ENCODE measurements at regions not wholly inside any gene's neighbourhood (a gene's known extent, or its start where the extent isn't known, plus 50 kb on each side); places are given as distances from the start of the nearest gene placed in this dataset.

DNA sequence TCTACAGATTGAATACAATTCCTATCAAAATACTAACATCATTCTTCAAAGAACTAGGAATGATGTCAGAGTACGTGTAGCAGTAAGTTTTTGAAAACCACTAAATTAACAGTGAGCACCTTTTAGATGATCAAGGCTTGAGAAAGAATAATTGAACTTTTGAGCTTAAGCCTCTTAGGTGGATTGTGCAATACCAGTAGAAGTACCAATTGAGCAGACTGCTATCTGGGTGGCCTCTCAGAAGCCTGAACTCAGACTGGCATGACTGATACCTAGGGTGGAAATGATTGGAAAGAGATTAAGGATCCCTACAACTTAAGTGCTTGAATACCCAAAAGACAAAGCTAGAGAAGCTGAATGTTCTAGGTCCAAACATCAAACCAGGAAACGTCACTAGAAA lies 200.3 kb upstream of the GALNTL6 start:
- Histone ChIP-seq H3K4me1 (no peaks in the 10 kb centered on the region), H3K4me3 (no peak overlapping the region), H3K27ac (no peak overlapping the region), H3K36me3 (no peaks in the 10 kb centered on the region), H3K27me3 (no peaks in the 10 kb centered on the region), H3K9me3 (no peaks in the 10 kb centered on the region)
- TF ChIP-seq POLR2A (IDR thresholded peaks at IDR 0.05) (no peak), CTCF (IDR thresholded peaks at IDR 0.05) (no peak)
- ATAC-seq (no peak), DNase-seq (no peak)
- 27% methylated on average over 2 of the region's 2 CpGs for WGBS (ENCODE audit: insufficient coverage, low coverage, low lambda C conversion rate, missing lambda C conversion rate)
- intact Hi-C loops (cut with DNase I): no loop called here

DNA sequence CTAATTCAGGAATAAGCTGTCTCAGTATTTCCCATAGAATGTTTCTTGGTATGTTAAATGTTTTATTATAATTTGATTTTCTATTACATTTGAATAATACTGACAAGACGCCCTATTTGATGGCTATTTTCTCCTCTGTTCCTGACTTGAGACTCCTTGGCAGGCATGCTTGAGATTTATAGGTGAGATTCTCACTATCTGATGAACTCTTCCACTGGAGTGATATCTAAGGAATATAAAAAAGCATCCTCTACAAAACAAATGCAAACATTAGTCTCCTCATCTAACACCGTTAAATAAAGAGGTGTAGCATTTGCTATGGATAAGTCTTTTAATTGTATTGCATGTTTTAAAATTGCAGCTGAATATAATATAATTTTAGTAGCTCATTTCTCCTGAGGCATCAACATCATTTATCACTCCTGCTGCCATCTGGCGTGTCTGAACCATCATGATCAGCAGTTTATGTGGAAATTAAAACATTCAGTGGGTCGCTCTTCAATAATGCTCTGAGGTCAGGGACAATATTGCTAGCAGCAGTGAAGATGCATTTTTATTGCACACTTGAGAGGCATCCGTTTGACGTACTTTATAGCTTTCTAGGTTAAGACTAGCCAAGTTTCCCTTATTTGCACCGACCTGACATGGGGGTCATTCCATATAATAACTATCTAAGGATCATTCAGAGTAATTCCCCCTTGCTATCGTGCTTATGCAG lies 210.4 kb upstream of the GALNTL6 start:
- no peak for DNase-seq
- no peak for ATAC-seq

GRCh38 chr4:171601091-171601490 lies 212.1 kb upstream of the GALNTL6 start:
- WGBS (ENCODE audit: insufficient coverage, low coverage, low lambda C conversion rate, missing lambda C conversion rate): 52% methylated on average over 3 of the region's 3 CpGs
- intact Hi-C loops (cut with DNase I): no loop called here
- ATAC-seq: no peak

More for the DNA sequence above, 210.4 kb upstream of the GALNTL6 start:
- no peak overlapping the region for H3K27ac ChIP-seq
- H3K36me3 ChIP-seq: no peaks in the 10 kb centered on the region
- WGBS (ENCODE audit: insufficient coverage, low coverage, low lambda C conversion rate, missing lambda C conversion rate): 50% methylated on average over 8 of the region's 8 CpGs
- TF ChIP-seq POLR2A (IDR thresholded peaks at IDR 0.05) (no peak), CTCF (IDR thresholded peaks at IDR 0.05) (no peak)
- no peaks in the 10 kb centered on the region for H3K9me3 ChIP-seq
- no peaks in the 10 kb centered on the region for H3K27me3 ChIP-seq
- H3K4me1 ChIP-seq: no peaks in the 10 kb centered on the region
- no peak overlapping the region for H3K4me3 ChIP-seq
- intact Hi-C loops (cut with DNase I): no loop called here

DNA sequence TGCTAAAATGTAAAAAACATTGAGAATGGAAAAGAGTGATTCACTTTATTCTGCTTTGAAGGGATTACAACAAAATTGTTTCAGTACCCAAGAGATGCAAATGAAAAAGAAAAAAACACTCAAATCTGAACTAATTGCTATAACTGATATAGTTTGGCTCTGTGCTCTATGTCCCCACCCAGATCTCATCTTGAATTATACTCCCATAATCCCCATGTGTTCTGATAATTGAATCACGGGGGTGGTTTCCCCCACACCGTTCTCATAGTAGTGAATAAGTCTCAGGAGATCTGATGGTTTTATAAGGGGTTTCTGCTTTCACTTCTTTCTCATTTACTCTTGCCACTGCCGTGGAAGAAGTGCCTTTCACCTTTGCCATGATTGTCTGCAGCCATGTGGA lies 213.6 kb upstream of the GALNTL6 start:
- no peak overlapping the region for H3K27ac ChIP-seq
- WGBS (ENCODE audit: insufficient coverage, low coverage, low lambda C conversion rate, missing lambda C conversion rate): 56% methylated on average over 3 of the region's 3 CpGs
- no peaks in the 10 kb centered on the region for H3K4me1 ChIP-seq
- no peaks in the 10 kb centered on the region for H3K27me3 ChIP-seq
- H3K4me3 ChIP-seq: no peak overlapping the region
- ATAC-seq (no peak), DNase-seq (no peak)
- no peaks in the 10 kb centered on the region for H3K9me3 ChIP-seq
- no peaks in the 10 kb centered on the region for H3K36me3 ChIP-seq
- intact Hi-C loops (cut with DNase I): no loop called here
- TF ChIP-seq POLR2A (IDR thresholded peaks at IDR 0.05): no peak
- no peak for TF ChIP-seq CTCF (IDR thresholded peaks at IDR 0.05)

More at GRCh38 chr4:171601091-171601490, 212.1 kb upstream of the GALNTL6 start:
- no peaks in the 10 kb centered on the region for H3K27me3 ChIP-seq
- no peak overlapping the region for H3K27ac ChIP-seq
- H3K36me3 ChIP-seq: no peaks in the 10 kb centered on the region
- no peaks in the 10 kb centered on the region for H3K9me3 ChIP-seq
- no peak for DNase-seq
- TF ChIP-seq CTCF (IDR thresholded peaks at IDR 0.05) (no peak), POLR2A (IDR thresholded peaks at IDR 0.05) (no peak)
- H3K4me3 ChIP-seq: no peak overlapping the region
- no peaks in the 10 kb centered on the region for H3K4me1 ChIP-seq

Measured in right lobe of liver (tissue), 6 donors.